Activated CD4-positive, alpha-beta memory T cell treated with anti-CD3 and anti-CD28 coated beads for 36 hours (primary cell): ENCODE measurements at regions not wholly inside any gene's neighbourhood (a gene's known extent, or its start where the extent isn't known, plus 50 kb on each side); places are given as distances from the start of the nearest gene placed in this dataset.

Experiments used
- CTCF ChIA-PET: fragments of 350-600 bp; sonication (Branson Sonifier 250); formaldehyde crosslinking; loops from one replicate; lab custom pipeline; 2021; ENCODE audit warnings: antibody characterized with exemption, inconsistent platforms; lab: Charles Lee
- POLR2A ChIA-PET: fragments of 350-600 bp; sonication (Branson Sonifier 250); formaldehyde crosslinking; loops from one replicate; lab custom pipeline; 2021; ENCODE audit warnings: antibody characterized with exemption; lab: Charles Lee
- DNase-seq: peaks from one replicate; pipeline ENCODE4 v3.0.0-alpha.2; 2020
- H3K27ac Mint-ChIP-seq: one replicate; pipeline ENCODE4 v1.8.0; 2021; ENCODE audit warnings: mixed read lengths
- H3K27me3 Mint-ChIP-seq: one replicate; pipeline ENCODE4 v1.8.0; 2021; ENCODE audit warnings: mixed read lengths
- H3K36me3 Mint-ChIP-seq: one replicate; pipeline ENCODE4 v1.8.0; 2021; ENCODE audit warnings: mixed read lengths
- H3K4me1 Mint-ChIP-seq: one replicate; pipeline ENCODE4 v1.8.0; 2021; ENCODE audit warnings: low read depth, mixed read lengths
- H3K4me3 Mint-ChIP-seq: one replicate; pipeline ENCODE4 v1.8.0; 2021; ENCODE audit warnings: mild to moderate bottlenecking, mixed read lengths
- H3K9me3 Mint-ChIP-seq: one replicate; pipeline ENCODE4 v1.8.0; 2021; ENCODE audit warnings: mixed read lengths
- intact Hi-C: fragments of 100-400 bp; cut with micrococcal nuclease; formaldehyde crosslinking; loops from one replicate; pipeline ENCODE4 v1.15.1; 2023

DNA sequence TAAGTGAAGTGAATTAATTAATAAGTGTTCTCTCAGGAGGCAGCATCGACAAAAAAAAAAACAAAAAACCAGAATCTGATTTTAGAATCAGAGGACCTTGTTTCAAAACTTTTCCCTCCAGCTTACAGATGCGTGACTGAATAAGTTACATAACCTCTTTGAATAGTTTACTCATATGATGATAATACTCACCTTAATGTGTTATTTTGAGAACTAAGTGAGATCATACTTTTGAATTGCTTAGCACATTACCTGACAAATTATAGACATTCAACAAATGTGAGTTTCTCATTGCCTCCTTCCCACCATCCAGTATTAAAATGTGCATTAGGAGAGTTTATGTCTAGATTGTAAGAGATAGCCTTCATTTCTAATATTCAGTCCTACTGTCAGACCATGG lies 94.0 kb downstream of the SOX2 start:
- POLR2A ChIA-PET, result no interaction called here
- intact Hi-C loops, result no loop called here

DNA sequence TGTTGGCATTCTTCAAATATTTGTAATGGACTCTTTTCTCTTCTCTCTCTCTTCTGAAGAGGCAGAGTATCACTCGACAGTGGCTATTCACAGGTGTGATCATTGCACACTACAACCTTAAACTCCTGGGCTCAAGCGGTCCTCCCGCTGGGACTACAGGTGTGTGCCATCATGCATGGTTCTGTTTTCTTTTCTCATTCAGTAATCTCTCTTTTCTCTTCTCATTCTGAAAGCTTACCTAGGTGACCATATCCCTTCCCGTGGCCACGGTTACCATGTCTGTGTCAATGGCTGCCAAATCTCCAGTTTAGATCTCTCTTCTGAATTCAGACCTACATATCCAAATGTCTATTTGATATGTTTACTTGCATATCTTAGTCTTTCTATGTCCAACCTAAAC lies 96.3 kb downstream of the SOX2 start:
- POLR2A ChIA-PET, result no interaction called here
- no peaks in the 10 kb centered on the region for H3K36me3 Mint-ChIP-seq
- DNase-seq, result no peak
- no peak overlapping the region for H3K4me3 Mint-ChIP-seq
- H3K4me1 Mint-ChIP-seq, result no peaks in the 10 kb centered on the region
- no peaks in the 10 kb centered on the region for H3K9me3 Mint-ChIP-seq
- H3K27ac Mint-ChIP-seq, result no peak overlapping the region
- CTCF ChIA-PET, result no interaction called here
- intact Hi-C loops, result no loop called here
- no peaks in the 10 kb centered on the region for H3K27me3 Mint-ChIP-seq

More for the DNA sequence above, 94.0 kb downstream of the SOX2 start:
- CTCF ChIA-PET, result no interaction called here
- Mint-ChIP-seq H3K27ac (no peak overlapping the region), H3K36me3 (no peaks in the 10 kb centered on the region), H3K4me1 (no peaks in the 10 kb centered on the region), H3K4me3 (no peak overlapping the region), H3K27me3 (no peaks in the 10 kb centered on the region), H3K9me3 (no peaks in the 10 kb centered on the region)
- DNase-seq, result no peak

DNA sequence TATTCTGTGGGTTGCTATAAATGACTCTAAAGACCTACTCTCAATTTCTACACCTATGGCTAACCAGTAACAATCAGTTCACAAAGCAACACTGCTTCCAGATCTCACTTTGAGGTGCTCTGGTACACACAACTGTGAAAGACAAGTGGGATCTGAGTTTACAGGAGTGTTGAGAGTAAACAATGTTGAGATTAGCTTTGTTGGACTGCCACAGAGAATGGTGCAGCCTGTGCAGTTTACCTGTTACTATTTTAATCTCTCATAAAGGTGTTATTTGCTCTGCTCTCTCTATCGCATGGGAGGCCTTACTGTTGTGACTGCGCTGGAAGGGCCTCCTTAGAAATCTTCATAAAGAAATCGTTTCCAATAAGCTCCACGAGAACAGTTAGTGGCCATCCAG lies 112.0 kb downstream of the SOX2 start:
- POLR2A ChIA-PET, result no interaction called here
- no peak overlapping the region for H3K27ac Mint-ChIP-seq
- no peak for DNase-seq
- CTCF ChIA-PET, result no interaction called here
- intact Hi-C loops, result no loop called here
- H3K4me3 Mint-ChIP-seq, result no peak overlapping the region
- H3K27me3 Mint-ChIP-seq, result no peaks in the 10 kb centered on the region
- H3K9me3 Mint-ChIP-seq, result no peaks in the 10 kb centered on the region
- H3K36me3 Mint-ChIP-seq, result no peaks in the 10 kb centered on the region
- H3K4me1 Mint-ChIP-seq, result no peaks in the 10 kb centered on the region

DNA sequence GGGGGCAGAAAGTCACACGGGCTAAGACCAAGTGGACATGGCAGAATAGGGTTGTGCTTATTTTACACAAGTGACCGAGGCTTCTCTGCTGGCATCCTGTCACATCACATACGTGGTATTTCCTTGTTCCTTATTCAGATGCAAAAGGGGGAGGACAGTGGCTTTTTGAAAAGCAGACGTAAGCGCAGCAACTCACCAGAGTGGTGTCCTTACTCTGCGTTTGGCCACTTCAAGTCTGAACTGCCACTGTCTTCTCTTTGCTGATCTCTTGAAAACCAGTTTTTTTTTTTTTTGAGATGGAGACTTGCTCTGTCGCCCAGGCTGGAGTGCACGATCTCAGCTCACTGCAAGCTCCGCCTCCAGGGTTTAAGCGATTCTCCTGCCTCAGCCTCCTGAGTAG lies 113.2 kb downstream of the SOX2 start:
- Mint-ChIP-seq H3K4me1 (no peaks in the 10 kb centered on the region), H3K4me3 (no peak overlapping the region), H3K27me3 (no peaks in the 10 kb centered on the region), H3K9me3 (no peaks in the 10 kb centered on the region), H3K36me3 (no peaks in the 10 kb centered on the region), H3K27ac (no peak overlapping the region)
- ChIA-PET CTCF (no interaction called here), POLR2A (no interaction called here)
- DNase-seq, result no peak
- intact Hi-C loops, result no loop called here

DNA sequence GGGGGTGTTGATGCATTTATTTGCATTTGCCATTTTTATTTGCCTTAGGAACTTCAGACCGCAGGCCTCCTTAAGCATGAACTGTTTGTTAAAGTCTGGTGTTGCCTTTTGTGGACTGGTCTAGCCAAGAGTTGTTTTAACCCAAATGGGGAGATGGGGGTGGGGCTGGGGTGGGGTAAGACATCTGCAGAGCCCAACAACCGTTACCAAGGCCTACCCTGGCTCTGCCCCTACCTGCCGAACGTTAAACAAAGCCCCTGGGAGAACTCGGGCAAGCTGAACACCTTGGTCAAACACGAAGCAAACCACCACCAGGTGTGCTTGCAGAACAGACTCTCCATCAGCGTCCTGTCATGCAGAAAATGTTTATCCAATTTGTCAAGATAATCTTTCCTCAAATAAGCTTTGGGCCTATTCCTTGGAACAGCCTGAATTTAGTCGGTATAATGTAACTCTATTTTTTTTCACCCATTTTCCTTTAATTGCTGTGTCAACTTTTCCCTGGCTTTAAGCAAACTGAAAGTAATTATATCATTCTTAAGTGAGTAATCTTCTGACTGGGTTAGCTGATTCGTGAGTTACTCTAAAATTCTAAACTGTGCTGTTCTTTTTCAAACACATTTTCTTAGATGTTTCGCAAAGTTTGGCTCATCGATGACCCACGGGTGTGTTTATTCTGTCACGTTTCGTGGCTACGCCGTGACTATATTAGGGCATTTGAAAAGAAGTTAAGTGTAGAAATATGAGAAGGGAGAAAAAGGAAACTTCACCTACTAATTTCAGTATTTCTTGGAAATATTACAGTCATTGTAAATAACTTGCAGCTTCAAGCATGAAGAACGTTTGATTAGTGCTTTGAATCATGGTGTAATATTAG lies 127.6 kb downstream of the SOX2 start:
- Mint-ChIP-seq H3K36me3 (no peaks in the 10 kb centered on the region), H3K4me3 (no peak overlapping the region), H3K27me3 (no peaks in the 10 kb centered on the region), H3K9me3 (no peaks in the 10 kb centered on the region), H3K4me1 (no peaks in the 10 kb centered on the region), H3K27ac (no peak overlapping the region)
- no peak for DNase-seq
- ChIA-PET CTCF (no interaction called here), POLR2A (no interaction called here)
- intact Hi-C loops, result no loop called here

DNA sequence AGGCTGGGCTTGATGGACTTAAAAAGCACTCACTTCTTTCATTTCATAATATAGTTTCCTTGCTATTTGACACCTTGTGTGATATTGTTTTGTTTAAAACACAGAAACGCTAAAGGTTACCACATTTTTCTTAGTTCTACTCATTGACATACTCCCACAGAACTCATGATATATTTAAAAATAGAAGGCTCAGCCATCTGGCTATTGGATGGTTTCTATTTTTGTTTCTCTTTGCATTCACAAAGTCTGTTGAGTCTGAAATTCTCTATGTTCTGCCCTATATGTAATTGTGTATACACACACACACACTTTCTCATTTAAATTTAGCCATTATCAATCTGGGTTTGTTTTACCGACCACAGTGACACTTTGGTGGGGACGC lies 128.2 kb downstream of the SOX2 start:
- no peaks in the 10 kb centered on the region for H3K4me1 Mint-ChIP-seq
- no peak overlapping the region for H3K4me3 Mint-ChIP-seq
- H3K27ac Mint-ChIP-seq, result no peak overlapping the region
- H3K27me3 Mint-ChIP-seq, result no peaks in the 10 kb centered on the region
- ChIA-PET CTCF (no interaction called here), POLR2A (no interaction called here)
- DNase-seq, result no peak
- no peaks in the 10 kb centered on the region for H3K9me3 Mint-ChIP-seq
- intact Hi-C loops, result no loop called here
- no peaks in the 10 kb centered on the region for H3K36me3 Mint-ChIP-seq

DNA sequence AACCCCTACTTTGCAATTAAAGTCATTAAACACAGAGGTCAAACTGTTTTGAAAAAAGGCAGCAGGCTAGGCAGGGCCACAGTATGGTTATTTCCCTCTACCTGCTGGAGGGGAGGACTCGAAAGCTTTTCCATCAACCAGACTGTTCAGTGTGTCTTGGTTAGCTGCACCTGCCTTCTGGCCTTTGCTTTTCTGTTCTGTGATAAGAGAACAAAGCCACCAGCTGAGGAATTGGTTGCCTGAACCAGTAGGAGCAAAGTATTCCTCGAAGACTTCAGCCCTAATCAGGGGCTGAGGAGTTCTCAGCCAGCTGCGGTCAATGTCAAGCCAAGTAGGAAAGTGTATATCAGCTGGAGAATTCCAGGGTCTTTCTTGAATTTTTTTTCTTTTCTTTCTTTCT lies 132.5 kb downstream of the SOX2 start:
- no peaks in the 10 kb centered on the region for H3K27me3 Mint-ChIP-seq
- POLR2A ChIA-PET, result no interaction called here
- intact Hi-C loops, result no loop called here
- H3K4me3 Mint-ChIP-seq, result no peak overlapping the region
- H3K27ac Mint-ChIP-seq, result no peak overlapping the region
- no peaks in the 10 kb centered on the region for H3K36me3 Mint-ChIP-seq
- CTCF ChIA-PET, result no interaction called here
- H3K9me3 Mint-ChIP-seq, result no peaks in the 10 kb centered on the region
- no peaks in the 10 kb centered on the region for H3K4me1 Mint-ChIP-seq
- DNase-seq, result no peak

DNA sequence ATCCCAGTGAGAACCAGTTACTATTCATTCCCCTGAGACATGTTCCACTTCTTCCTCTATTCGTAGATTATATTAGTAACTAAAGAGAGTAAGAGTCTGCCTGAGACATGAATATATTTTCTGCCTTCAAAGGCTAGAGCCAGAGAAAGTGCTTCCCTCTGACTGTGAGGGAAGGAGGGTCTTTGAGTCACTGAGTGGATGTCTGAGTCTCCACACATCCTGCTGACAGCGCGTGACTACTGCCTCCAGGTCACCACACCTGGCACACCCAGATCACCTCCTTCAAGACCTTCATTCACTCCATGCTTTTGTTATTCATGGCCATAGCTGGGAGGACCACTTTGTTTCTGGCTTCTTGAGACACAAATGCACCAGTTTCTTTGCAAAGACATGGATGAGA lies 135.6 kb downstream of the SOX2 start:
- CTCF ChIA-PET, result no interaction called here
- Mint-ChIP-seq H3K27ac (no peak overlapping the region), H3K27me3 (no peaks in the 10 kb centered on the region), H3K4me3 (no peak overlapping the region), H3K9me3 (no peaks in the 10 kb centered on the region), H3K36me3 (no peaks in the 10 kb centered on the region), H3K4me1 (no peaks in the 10 kb centered on the region)
- DNase-seq, result no peak
- intact Hi-C loops, result no loop called here
- POLR2A ChIA-PET, result no interaction called here

DNA sequence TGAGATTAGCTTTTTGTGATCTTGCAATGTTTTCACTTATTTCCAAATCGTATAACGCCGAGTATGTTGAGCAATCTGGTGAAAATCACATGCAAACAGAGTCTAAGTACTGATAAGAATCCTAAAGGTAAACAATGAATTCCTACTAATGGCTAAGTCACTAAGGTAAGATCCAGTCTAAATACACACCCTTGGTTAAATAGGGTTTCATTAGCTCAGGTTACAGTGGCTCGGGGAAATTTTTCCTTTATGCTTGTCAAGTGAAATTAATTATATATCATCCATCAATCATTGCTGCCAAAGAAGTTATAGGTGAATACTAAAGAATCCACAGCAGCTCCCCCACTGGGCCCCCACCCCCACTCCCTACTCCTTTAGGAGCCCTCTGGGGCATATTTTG lies 139.3 kb downstream of the SOX2 start:
- Mint-ChIP-seq H3K4me3 (no peak overlapping the region), H3K4me1 (no peaks in the 10 kb centered on the region), H3K36me3 (no peaks in the 10 kb centered on the region), H3K9me3 (no peaks in the 10 kb centered on the region), H3K27ac (no peak overlapping the region), H3K27me3 (no peaks in the 10 kb centered on the region)
- no peak for DNase-seq
- intact Hi-C loops, result no loop called here
- ChIA-PET POLR2A (no interaction called here), CTCF (no interaction called here)

DNA sequence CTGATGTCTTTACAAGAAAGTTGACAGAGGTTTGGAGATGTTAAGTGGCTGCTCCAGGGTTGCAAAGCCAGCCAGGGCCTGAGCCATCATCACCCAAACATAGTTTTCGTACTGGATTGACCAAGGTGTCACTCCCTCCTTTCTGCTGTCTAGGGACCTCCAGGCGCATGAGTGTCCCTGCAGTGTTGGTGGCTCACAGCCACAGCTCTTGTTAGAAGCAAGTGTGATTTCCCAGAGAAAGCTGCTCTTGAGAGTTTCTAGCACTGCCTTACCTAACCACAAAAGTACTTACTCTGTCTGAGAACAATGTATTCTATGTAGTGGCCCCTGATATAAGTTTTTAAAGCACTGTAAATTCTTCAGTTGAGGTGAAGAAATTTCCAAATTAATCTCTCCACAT lies 144.1 kb downstream of the SOX2 start:
- Mint-ChIP-seq H3K9me3 (no peaks in the 10 kb centered on the region), H3K4me1 (no peaks in the 10 kb centered on the region), H3K4me3 (no peak overlapping the region), H3K27ac (no peak overlapping the region), H3K27me3 (no peaks in the 10 kb centered on the region), H3K36me3 (no peaks in the 10 kb centered on the region)
- POLR2A ChIA-PET, result no interaction called here
- no peak for DNase-seq
- intact Hi-C loops, result no loop called here
- CTCF ChIA-PET, result no interaction called here

DNA sequence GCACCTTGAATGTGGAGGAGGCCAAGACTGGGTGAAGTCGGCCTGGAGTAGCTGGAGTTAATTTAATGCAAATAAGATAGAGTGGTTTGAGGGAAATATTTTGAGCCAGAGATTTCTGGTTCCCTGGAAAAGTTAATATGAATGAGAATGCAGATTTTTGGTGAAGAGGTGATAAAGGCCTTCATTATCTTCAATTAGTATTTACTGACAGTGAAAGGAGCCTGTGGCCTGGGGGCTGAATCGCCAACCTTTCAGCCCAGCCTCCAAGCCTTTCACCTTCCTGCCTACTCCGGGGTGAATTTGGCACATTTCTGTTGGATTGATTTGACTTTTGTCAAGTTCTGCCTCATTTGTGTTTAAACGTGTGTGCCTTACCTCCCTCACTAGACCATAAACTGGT lies 147.8 kb downstream of the SOX2 start:
- H3K4me1 Mint-ChIP-seq, result no peaks in the 10 kb centered on the region
- intact Hi-C loops, result no loop called here

DNA sequence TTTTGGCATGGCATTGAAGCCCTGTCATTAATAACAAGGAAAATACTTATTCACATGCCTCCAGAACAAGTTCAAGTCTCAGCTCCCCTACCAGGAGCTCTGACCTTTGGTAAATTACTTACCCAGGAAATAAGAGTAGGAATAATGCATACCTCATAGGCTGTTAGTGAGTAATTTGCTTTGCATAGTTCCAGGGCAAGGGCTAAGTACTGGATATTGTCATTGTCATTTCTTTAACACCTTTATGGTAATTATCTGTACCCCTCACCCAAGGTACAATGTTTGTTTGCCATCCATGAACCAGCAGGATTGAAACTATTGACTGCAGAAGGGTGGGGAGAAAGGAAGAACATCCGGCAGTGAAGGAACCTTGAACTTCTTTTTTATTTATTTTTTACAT lies 148.5 kb downstream of the SOX2 start:
- intact Hi-C loops, result no loop called here
- POLR2A ChIA-PET, result no interaction called here
- H3K27ac Mint-ChIP-seq, result no peak overlapping the region
- no peak for DNase-seq
- H3K36me3 Mint-ChIP-seq, result no peaks in the 10 kb centered on the region
- no peak overlapping the region for H3K4me3 Mint-ChIP-seq
- no peaks in the 10 kb centered on the region for H3K27me3 Mint-ChIP-seq
- CTCF ChIA-PET, result no interaction called here
- no peaks in the 10 kb centered on the region for H3K4me1 Mint-ChIP-seq
- H3K9me3 Mint-ChIP-seq, result no peaks in the 10 kb centered on the region

More for the DNA sequence above, 147.8 kb downstream of the SOX2 start:
- H3K27ac Mint-ChIP-seq, result no peak overlapping the region
- H3K9me3 Mint-ChIP-seq, result no peaks in the 10 kb centered on the region
- DNase-seq, result no peak
- POLR2A ChIA-PET, result no interaction called here
- H3K36me3 Mint-ChIP-seq, result no peaks in the 10 kb centered on the region
- CTCF ChIA-PET, result no interaction called here
- no peak overlapping the region for H3K4me3 Mint-ChIP-seq
- H3K27me3 Mint-ChIP-seq, result no peaks in the 10 kb centered on the region

DNA sequence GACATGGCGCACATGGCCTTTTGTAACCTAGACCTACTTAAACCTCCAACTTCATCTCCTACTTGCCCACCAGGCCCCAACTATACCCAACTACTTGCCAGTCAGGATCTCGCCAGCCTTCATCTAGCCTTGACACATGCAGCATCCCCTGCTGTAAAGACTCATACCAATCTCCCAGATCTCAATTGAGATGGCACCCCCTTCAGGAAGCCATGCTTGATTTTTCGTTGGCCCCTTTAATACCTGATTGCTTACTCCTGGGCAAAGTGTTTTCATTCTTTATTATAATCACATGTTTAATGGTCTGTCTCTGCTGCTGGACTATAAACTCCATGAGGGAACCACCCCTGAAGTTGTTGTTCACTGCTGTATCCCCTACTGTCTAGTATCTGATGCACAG lies 150.8 kb downstream of the SOX2 start:
- H3K36me3 Mint-ChIP-seq, result no peaks in the 10 kb centered on the region
- H3K9me3 Mint-ChIP-seq, result no peaks in the 10 kb centered on the region
- no peak overlapping the region for H3K27ac Mint-ChIP-seq
- no peak overlapping the region for H3K4me3 Mint-ChIP-seq
- H3K4me1 Mint-ChIP-seq, result no peaks in the 10 kb centered on the region
- H3K27me3 Mint-ChIP-seq, result peaks cover 2% of the 10 kb centered on the region
- intact Hi-C loops, result no loop called here
- ChIA-PET POLR2A (no interaction called here), CTCF (no interaction called here)
- no peak for DNase-seq
